ENCODE measurements at regions not wholly inside any gene's neighbourhood (a gene's known extent, or its start where the extent isn't known, plus 50 kb on each side); places are given as distances from the start of the nearest gene placed in this dataset.

GRCh38 chr1:208309771-208310170 lies 65.6 kb upstream of the PLXNA2 start:
- Histone ChIP-seq H4K5ac (ENCODE audit: low read length) (no peak overlapping the region), H2AK5ac (ENCODE audit: low read length) (no peak overlapping the region), H3K79me2 (ENCODE audit: control insufficient read depth, insufficient read depth, low read length) (no peaks in the 10 kb centered on the region), H4K8ac (ENCODE audit: low read depth, low read length) (no peak overlapping the region), H3K56ac (ENCODE audit: low read length) (no peak overlapping the region), H3K79me1 (ENCODE audit: low read length) (no peaks in the 10 kb centered on the region), H2BK5ac (ENCODE audit: low read length) (no peak overlapping the region), H3K9ac (ENCODE audit: low read length) (no peak overlapping the region), H3K4ac (ENCODE audit: low read depth, low read length) (no peak overlapping the region), H3K36me3 (ENCODE audit: control insufficient read depth, insufficient read depth, low read length) (no peaks in the 10 kb centered on the region), H3K27ac (ENCODE audit: low read depth, low read length) (no peak overlapping the region), H2BK15ac (replicated peaks; ENCODE audit: low read depth) (no peak overlapping the region), H3K23ac (ENCODE audit: low read length) (no peak overlapping the region), H3K4me2 (ENCODE audit: low read length) (no peak overlapping the region), H2BK120ac (ENCODE audit: low read depth, low read length) (no peak overlapping the region), H3K4me3 (ENCODE audit: low read length) (no peak overlapping the region), H3K18ac (ENCODE audit: low read length) (no peak overlapping the region), H3K27me3 (ENCODE audit: insufficient read depth, low read length, poor library complexity) (no peaks in the 10 kb centered on the region), H3K4me1 (ENCODE audit: control insufficient read depth, low read depth, low read length) (no peaks in the 10 kb centered on the region)
- WGBS (ENCODE audit: extremely low coverage, insufficient coverage, low lambda C conversion rate) = no CpG with 5 or more reads among the region's 7 CpGs
- DNase-seq = no peak

GRCh38 chr1:208312706-208313105 lies 68.5 kb upstream of the PLXNA2 start:
- Histone ChIP-seq H2AK5ac (ENCODE audit: low read length) (no peak overlapping the region), H3K27ac (ENCODE audit: low read depth, low read length) (no peak overlapping the region), H4K8ac (ENCODE audit: low read depth, low read length) (no peak overlapping the region), H3K4me1 (ENCODE audit: control insufficient read depth, low read depth, low read length) (peaks cover 2% of the 10 kb centered on the region), H3K36me3 (ENCODE audit: control insufficient read depth, insufficient read depth, low read length) (no peaks in the 10 kb centered on the region), H2BK5ac (ENCODE audit: low read length) (no peak overlapping the region), H3K4me3 (ENCODE audit: low read length) (no peak overlapping the region), H3K79me1 (ENCODE audit: low read length) (no peaks in the 10 kb centered on the region), H3K4me2 (ENCODE audit: low read length) (no peak overlapping the region), H3K56ac (ENCODE audit: low read length) (no peak overlapping the region), H3K18ac (ENCODE audit: low read length) (no peak overlapping the region), H3K27me3 (ENCODE audit: insufficient read depth, low read length, poor library complexity) (no peaks in the 10 kb centered on the region), H3K9ac (ENCODE audit: low read length) (no peak overlapping the region), H2BK120ac (ENCODE audit: low read depth, low read length) (no peak overlapping the region), H3K79me2 (ENCODE audit: control insufficient read depth, insufficient read depth, low read length) (no peaks in the 10 kb centered on the region), H3K23ac (ENCODE audit: low read length) (no peak overlapping the region), H2BK15ac (replicated peaks; ENCODE audit: low read depth) (no peak overlapping the region), H3K4ac (ENCODE audit: low read depth, low read length) (no peak overlapping the region), H4K5ac (ENCODE audit: low read length) (no peak overlapping the region)
- DNase-seq = no peak

GRCh38 chr1:208314431-208314830 lies 70.2 kb upstream of the PLXNA2 start:
- H3K4me3 ChIP-seq (ENCODE audit: low read length) = no peak overlapping the region
- peaks cover 2% of the 10 kb centered on the region for H3K4me1 ChIP-seq (ENCODE audit: control insufficient read depth, low read depth, low read length)
- no peak for DNase-seq
- H3K27me3 ChIP-seq (ENCODE audit: insufficient read depth, low read length, poor library complexity) = no peaks in the 10 kb centered on the region
- H2BK15ac ChIP-seq (replicated peaks; ENCODE audit: low read depth) = no peak overlapping the region
- H3K79me1 ChIP-seq (ENCODE audit: low read length) = no peaks in the 10 kb centered on the region
- H3K18ac ChIP-seq (ENCODE audit: low read length) = no peak overlapping the region
- no CpG with 5 or more reads among the region's 2 CpGs for WGBS (ENCODE audit: extremely low coverage, insufficient coverage, low lambda C conversion rate)
- no peaks in the 10 kb centered on the region for H3K36me3 ChIP-seq (ENCODE audit: control insufficient read depth, insufficient read depth, low read length)
- no peak overlapping the region for H3K56ac ChIP-seq (ENCODE audit: low read length)
- H3K27ac ChIP-seq (ENCODE audit: low read depth, low read length) = no peak overlapping the region
- no peak overlapping the region for H2BK120ac ChIP-seq (ENCODE audit: low read depth, low read length)
- no peaks in the 10 kb centered on the region for H3K79me2 ChIP-seq (ENCODE audit: control insufficient read depth, insufficient read depth, low read length)
- no peak overlapping the region for H3K4me2 ChIP-seq (ENCODE audit: low read length)
- no peak overlapping the region for H3K4ac ChIP-seq (ENCODE audit: low read depth, low read length)
- H4K5ac ChIP-seq (ENCODE audit: low read length) = no peak overlapping the region
- no peak overlapping the region for H4K8ac ChIP-seq (ENCODE audit: low read depth, low read length)
- no peak overlapping the region for H2BK5ac ChIP-seq (ENCODE audit: low read length)
- no peak overlapping the region for H2AK5ac ChIP-seq (ENCODE audit: low read length)
- H3K23ac ChIP-seq (ENCODE audit: low read length) = no peak overlapping the region
- no peak overlapping the region for H3K9ac ChIP-seq (ENCODE audit: low read length)

DNA sequence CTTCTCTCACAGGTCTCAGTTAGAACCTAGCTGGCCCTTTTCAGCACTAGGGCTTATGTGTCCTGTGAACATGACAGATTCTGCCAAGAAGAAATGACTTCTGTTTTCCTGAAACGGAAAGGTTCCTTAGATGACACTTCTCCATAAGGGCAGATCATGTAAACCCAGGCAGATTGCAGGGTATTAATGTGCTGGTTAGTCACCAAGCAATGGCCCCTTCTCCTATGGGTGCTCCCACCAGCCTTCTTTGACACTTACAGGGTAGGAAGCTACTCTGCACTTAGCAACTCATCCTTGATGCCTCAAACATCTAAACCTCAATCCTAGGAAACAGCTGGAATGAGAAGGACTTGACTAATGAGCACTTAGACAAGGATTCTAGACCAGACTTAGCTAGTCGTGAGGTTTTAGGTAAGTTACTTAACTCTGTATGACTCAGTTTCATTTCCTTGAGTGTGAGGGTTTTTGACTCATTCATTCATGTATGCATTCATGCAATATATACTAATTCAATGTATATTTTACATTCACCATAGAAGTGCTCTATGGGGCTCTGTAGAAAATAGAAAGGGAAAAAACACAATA lies 74.1 kb upstream of the PLXNA2 start:
- Histone ChIP-seq H3K36me3 (ENCODE audit: control insufficient read depth, insufficient read depth, low read length) (no peaks in the 10 kb centered on the region), H3K4me1 (ENCODE audit: control insufficient read depth, low read depth, low read length) (peaks cover 2% of the 10 kb centered on the region), H3K27me3 (ENCODE audit: insufficient read depth, low read length, poor library complexity) (no peaks in the 10 kb centered on the region), H3K79me1 (ENCODE audit: low read length) (no peaks in the 10 kb centered on the region), H3K56ac (ENCODE audit: low read length) (no peak overlapping the region), H3K4ac (ENCODE audit: low read depth, low read length) (no peak overlapping the region), H3K27ac (ENCODE audit: low read depth, low read length) (no peak overlapping the region), H2BK5ac (ENCODE audit: low read length) (no peak overlapping the region), H2AK5ac (ENCODE audit: low read length) (no peak overlapping the region), H4K5ac (ENCODE audit: low read length) (no peak overlapping the region), H3K23ac (ENCODE audit: low read length) (no peak overlapping the region), H2BK15ac (replicated peaks; ENCODE audit: low read depth) (no peak overlapping the region), H2BK120ac (ENCODE audit: low read depth, low read length) (no peak overlapping the region), H3K9ac (ENCODE audit: low read length) (no peak overlapping the region), H3K4me3 (ENCODE audit: low read length) (no peak overlapping the region), H3K18ac (ENCODE audit: low read length) (no peak overlapping the region), H3K4me2 (ENCODE audit: low read length) (no peak overlapping the region), H4K8ac (ENCODE audit: low read depth, low read length) (no peak overlapping the region), H3K79me2 (ENCODE audit: control insufficient read depth, insufficient read depth, low read length) (no peaks in the 10 kb centered on the region)
- no peak for DNase-seq
- no CpG with 5 or more reads among the region's 2 CpGs for WGBS (ENCODE audit: extremely low coverage, insufficient coverage, low lambda C conversion rate)

DNA sequence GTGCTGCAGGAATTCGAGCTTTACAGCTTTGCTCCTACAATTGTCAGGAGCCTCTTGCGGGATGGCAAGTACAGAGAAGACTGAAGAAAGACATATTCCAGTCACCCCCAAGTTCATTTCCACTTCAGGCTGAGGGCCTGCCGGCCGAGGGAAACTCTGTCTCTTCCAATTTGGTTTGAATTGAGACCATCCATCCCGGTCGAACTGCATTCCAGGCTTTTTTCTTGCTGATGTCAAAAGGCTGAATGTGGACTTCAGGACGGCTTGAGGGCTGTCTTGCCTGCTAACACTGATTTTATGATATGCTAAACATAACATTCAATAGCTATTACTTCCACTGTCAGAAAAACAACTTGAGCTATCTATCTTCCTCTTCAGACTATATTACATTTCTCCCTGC lies 79.8 kb upstream of the PLXNA2 start:
- Histone ChIP-seq H3K4me3 (ENCODE audit: low read length) (no peak overlapping the region), H3K4ac (ENCODE audit: low read depth, low read length) (no peak overlapping the region), H3K36me3 (ENCODE audit: control insufficient read depth, insufficient read depth, low read length) (no peaks in the 10 kb centered on the region), H3K4me2 (ENCODE audit: low read length) (no peak overlapping the region), H3K27me3 (ENCODE audit: insufficient read depth, low read length, poor library complexity) (no peaks in the 10 kb centered on the region), H3K79me1 (ENCODE audit: low read length) (no peaks in the 10 kb centered on the region), H4K5ac (ENCODE audit: low read length) (no peak overlapping the region), H3K18ac (ENCODE audit: low read length) (no peak overlapping the region), H3K79me2 (ENCODE audit: control insufficient read depth, insufficient read depth, low read length) (no peaks in the 10 kb centered on the region), H3K27ac (ENCODE audit: low read depth, low read length) (no peak overlapping the region), H2BK5ac (ENCODE audit: low read length) (no peak overlapping the region), H2BK120ac (ENCODE audit: low read depth, low read length) (no peak overlapping the region), H3K23ac (ENCODE audit: low read length) (no peak overlapping the region), H3K4me1 (ENCODE audit: control insufficient read depth, low read depth, low read length) (no peaks in the 10 kb centered on the region), H3K9ac (ENCODE audit: low read length) (no peak overlapping the region), H2AK5ac (ENCODE audit: low read length) (no peak overlapping the region), H3K56ac (ENCODE audit: low read length) (no peak overlapping the region), H4K8ac (ENCODE audit: low read depth, low read length) (no peak overlapping the region), H2BK15ac (replicated peaks; ENCODE audit: low read depth) (no peak overlapping the region)
- WGBS (ENCODE audit: extremely low coverage, insufficient coverage, low lambda C conversion rate) = no CpG with 5 or more reads among the region's 7 CpGs
- DNase-seq = peak; percentile 31

DNA sequence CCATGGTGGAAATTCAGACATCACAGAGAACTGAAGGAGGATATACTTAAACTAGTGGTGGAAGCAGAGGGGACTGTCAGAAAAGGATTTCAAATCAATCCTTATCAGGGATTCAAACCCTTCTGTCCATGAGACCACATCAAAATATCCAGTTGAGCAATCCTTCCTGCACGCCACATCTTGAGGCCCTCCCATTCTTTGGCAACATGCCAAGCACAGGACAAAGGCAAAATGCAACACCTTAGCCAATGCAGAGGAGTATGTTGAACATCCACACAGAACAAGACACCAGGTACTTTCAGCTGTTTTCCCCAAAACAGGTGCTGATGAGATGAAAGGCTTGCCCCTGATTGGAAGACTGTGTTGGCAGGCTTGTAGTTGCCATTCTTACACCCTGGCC lies 81.8 kb upstream of the PLXNA2 start:
- Histone ChIP-seq H3K79me2 (ENCODE audit: control insufficient read depth, insufficient read depth, low read length) (no peaks in the 10 kb centered on the region), H4K5ac (ENCODE audit: low read length) (no peak overlapping the region), H3K56ac (ENCODE audit: low read length) (no peak overlapping the region), H3K4me2 (ENCODE audit: low read length) (no peak overlapping the region), H3K79me1 (ENCODE audit: low read length) (no peaks in the 10 kb centered on the region), H2BK5ac (ENCODE audit: low read length) (no peak overlapping the region), H2BK120ac (ENCODE audit: low read depth, low read length) (no peak overlapping the region), H3K4me3 (ENCODE audit: low read length) (no peak overlapping the region), H3K4ac (ENCODE audit: low read depth, low read length) (no peak overlapping the region), H3K27ac (ENCODE audit: low read depth, low read length) (no peak overlapping the region), H3K36me3 (ENCODE audit: control insufficient read depth, insufficient read depth, low read length) (no peaks in the 10 kb centered on the region), H3K23ac (ENCODE audit: low read length) (no peak overlapping the region), H4K8ac (ENCODE audit: low read depth, low read length) (no peak overlapping the region), H3K9ac (ENCODE audit: low read length) (no peak overlapping the region), H3K18ac (ENCODE audit: low read length) (no peak overlapping the region), H2BK15ac (replicated peaks; ENCODE audit: low read depth) (no peak overlapping the region), H2AK5ac (ENCODE audit: low read length) (no peak overlapping the region), H3K27me3 (ENCODE audit: insufficient read depth, low read length, poor library complexity) (no peaks in the 10 kb centered on the region), H3K4me1 (ENCODE audit: control insufficient read depth, low read depth, low read length) (no peaks in the 10 kb centered on the region)
- DNase-seq = no peak
- no CpG with 5 or more reads among the region's 1 CpG for WGBS (ENCODE audit: extremely low coverage, insufficient coverage, low lambda C conversion rate)
